H1 (cell line): ENCODE measurements at regions not wholly inside any gene's neighbourhood (a gene's known extent, or its start where the extent isn't known, plus 50 kb on each side); places are given as distances from the start of the nearest gene placed in this dataset.

Experiments
- CTCF ChIA-PET: fragments of 300-600 bp; sonication (Branson Sonifier 250); formaldehyde crosslinking; loops from one replicate; lab custom pipeline; 2021; ENCODE audit not compliant: partially characterized antibody; lab: Charles Lee
- POLR2A ChIA-PET: fragments of 300-600 bp; sonication (Branson Sonifier 250); formaldehyde crosslinking; loops from one replicate; lab custom pipeline; 2021; ENCODE audit warnings: inconsistent platforms; ENCODE audit not compliant: partially characterized antibody; lab: Charles Lee
- DNase-seq, 2 experiments: peaks; one replicate each; pipeline versions ENCODE4 v3.0.0 to v3.0.0-alpha.2; 2010 to 2022; ENCODE audit warnings: low spot score in 2 of 2, low read depth in 1 of 2, mixed read lengths in 1 of 2
- FAIRE-seq: peaks from 2 replicates; lab custom pipeline; 2011; peaks lifted over from hg19 to GRCh38; lab: Jason Lieb, UNC
- H2AFZ ChIP-seq: 2 replicates; pipeline ENCODE4 v1.8.1; 2012; ENCODE audit warnings: low read length, inconsistent platforms
- H2AK5ac ChIP-seq: 2 replicates; pipeline ENCODE4 v1.6.1; 2013; ENCODE audit warnings: low read depth, low read length
- H2BK120ac ChIP-seq: replicated peaks from 2 replicates; pipeline ENCODE3; 2013; ENCODE audit warnings: low read depth, low read length, inconsistent platforms
- H2BK12ac ChIP-seq: 2 replicates; pipeline ENCODE4 v1.6.1; 2013; ENCODE audit warnings: low read depth, low read length
- H2BK15ac ChIP-seq: 2 replicates; pipeline ENCODE4 v1.6.1; 2013; ENCODE audit warnings: low read length
- H2BK20ac ChIP-seq: 2 replicates; pipeline ENCODE4 v1.6.1; 2013; ENCODE audit warnings: low read length
- H2BK5ac ChIP-seq: 2 replicates; pipeline ENCODE4 v1.6.1; 2013; ENCODE audit warnings: low read depth, low read length
- H3K14ac ChIP-seq: 2 replicates; pipeline ENCODE4 v1.6.1; 2013; ENCODE audit warnings: inconsistent platforms; ENCODE audit not compliant: insufficient read length
- H3K18ac ChIP-seq: 2 replicates; pipeline ENCODE4 v1.6.1; 2013; ENCODE audit warnings: low read length; ENCODE audit errors: extremely low read depth
- H3K23ac ChIP-seq: 2 replicates; pipeline ENCODE4 v1.6.1; 2013; ENCODE audit warnings: inconsistent platforms; ENCODE audit not compliant: insufficient read length
- H3K23me2 ChIP-seq: 2 replicates; pipeline ENCODE4 v1.6.1; 2013; ENCODE audit warnings: low read depth, low read length
- H3K27ac ChIP-seq: 2 replicates; pipeline ENCODE4 v1.6.1; 2011; ENCODE audit warnings: low read depth, low read length, inconsistent platforms
- H3K27me3 ChIP-seq, 4 experiments: replicated peaks in 1 of 4; 1 replicate in 1 of 4; 2 replicates in 3 of 4; pipeline versions ENCODE4 v1.6.1 to v1.8.1; 2011 to 2013; ENCODE audit warnings: low read length in 3 of 4, mild to moderate bottlenecking in 3 of 4, inconsistent platforms in 2 of 4, mixed read lengths in 2 of 4, moderate library complexity in 1 of 4; ENCODE audit not compliant: control insufficient read depth in 3 of 4, insufficient read depth in 3 of 4; ENCODE audit errors: extremely low read depth in 1 of 4
- H3K36me3 ChIP-seq, 4 experiments: 2 replicates each; pipeline versions ENCODE4 v1.6.1 to v1.8.1; 2011 to 2013; ENCODE audit warnings: mild to moderate bottlenecking in 4 of 4, low read length in 3 of 4, moderate library complexity in 2 of 4, control low read depth in 1 of 4, inconsistent platforms in 1 of 4; ENCODE audit not compliant: insufficient read depth in 4 of 4, control insufficient read depth in 2 of 4
- H3K4ac ChIP-seq: replicated peaks from 2 replicates; pipeline ENCODE3; 2013; ENCODE audit warnings: low read length, low read depth, mixed read lengths, inconsistent platforms; ENCODE audit not compliant: insufficient read length
- H3K4me1 ChIP-seq, 4 experiments: replicated peaks in 1 of 4; 1 replicate in 1 of 4; 2 replicates in 3 of 4; pipeline versions ENCODE4 v1.6.1 to v1.8.1; 2011 to 2013; ENCODE audit warnings: low read length in 3 of 4, inconsistent platforms in 2 of 4, mixed read lengths in 1 of 4; ENCODE audit not compliant: insufficient read depth in 4 of 4, control insufficient read depth in 3 of 4
- H3K4me2 ChIP-seq, 2 experiments: 2 replicates each; pipeline versions ENCODE4 v1.6.1 to v1.8.1; 2011 to 2013; ENCODE audit warnings: low read depth in 2 of 2, low read length in 2 of 2, control low read depth in 1 of 2, inconsistent platforms in 1 of 2, mild to moderate bottlenecking in 1 of 2; ENCODE audit not compliant: insufficient read depth in 1 of 2
- H3K4me3 ChIP-seq, 4 experiments: fragments of 200-600, 300-600 bp in 1 of 4; sonication (generic), shearing (Covaris generic), sonication (Bioruptor Twin) in 1 of 4; 2 replicates each; pipeline versions ENCODE4 v1.5.1 to v1.8.1; 2011 to 2016; ENCODE audit warnings: low read length in 4 of 4, low read depth in 3 of 4, control low read depth in 2 of 4, inconsistent platforms in 2 of 4, mild to moderate bottlenecking in 2 of 4, mixed read lengths in 1 of 4, moderate library complexity in 1 of 4; ENCODE audit not compliant: insufficient read depth in 2 of 4; ENCODE audit errors: extremely low read depth in 1 of 4
- H3K56ac ChIP-seq: replicated peaks from 2 replicates; pipeline ENCODE3; 2013; ENCODE audit warnings: low read depth, mild to moderate bottlenecking, mixed read lengths, low read length, inconsistent platforms; ENCODE audit not compliant: insufficient read length
- H3K79me1 ChIP-seq: 2 replicates; pipeline ENCODE4 v1.6.1; 2013; ENCODE audit warnings: low read depth, low read length, control low read depth
- H3K79me2 ChIP-seq, 2 experiments: 2 replicates each; pipeline versions ENCODE4 v1.6.1 to v1.8.1; 2012 to 2013; ENCODE audit warnings: low read length in 2 of 2, mild to moderate bottlenecking in 2 of 2, inconsistent platforms in 1 of 2; ENCODE audit not compliant: insufficient read depth in 2 of 2, control insufficient read depth in 1 of 2
- H3K9ac ChIP-seq, 4 experiments: replicated peaks in 1 of 4; 1 replicate in 1 of 4; 2 replicates in 3 of 4; pipeline versions ENCODE4 v1.6.1 to v1.8.1; 2011 to 2013; ENCODE audit warnings: low read depth in 3 of 4, low read length in 3 of 4, control low read depth in 2 of 4, mild to moderate bottlenecking in 2 of 4, moderate library complexity in 2 of 4, inconsistent platforms in 1 of 4; ENCODE audit errors: extremely low read depth in 1 of 4
- H3K9me3 ChIP-seq, 2 experiments: 2 replicates each; pipeline versions ENCODE4 v1.6.1 to v1.8.1; 2012 to 2013; ENCODE audit warnings: mild to moderate bottlenecking in 2 of 2, moderate library complexity in 2 of 2, control low read depth in 1 of 2, inconsistent platforms in 1 of 2, low read depth in 1 of 2, low read length in 1 of 2, mixed read lengths in 1 of 2; ENCODE audit not compliant: insufficient read depth in 2 of 2
- H4K20me1 ChIP-seq, 2 experiments: replicated peaks in 1 of 2; 2 replicates each; pipeline versions ENCODE3 to v1.8.1; 2011 to 2013; ENCODE audit warnings: inconsistent platforms in 2 of 2, low read length in 2 of 2, mild to moderate bottlenecking in 1 of 2; ENCODE audit not compliant: insufficient read depth in 2 of 2, control insufficient read depth in 1 of 2
- H4K5ac ChIP-seq: 2 replicates; pipeline ENCODE4 v1.6.1; 2013; ENCODE audit warnings: low read length, low read depth, mixed read lengths, inconsistent platforms; ENCODE audit not compliant: insufficient read length
- H4K8ac ChIP-seq: 2 replicates; pipeline ENCODE4 v1.8.0; 2013; ENCODE audit warnings: mild to moderate bottlenecking, moderate library complexity, low read length, inconsistent platforms; ENCODE audit not compliant: insufficient read depth; ENCODE audit errors: extremely low read depth
- H4K91ac ChIP-seq: replicated peaks from 2 replicates; pipeline ENCODE3; 2013; ENCODE audit warnings: low read length, mixed read lengths, inconsistent platforms; ENCODE audit not compliant: insufficient read length
- BRCA1 ChIP-seq: IDR thresholded peaks from 2 replicates; pipeline ENCODE4 v1.6.1; 2012; ENCODE audit warnings: low read depth, low read length, improper control_type of control experiment
- CBX8 ChIP-seq: fragments of 300-800, 300-1000 bp; sonication (generic); IDR thresholded peaks from 2 replicates; pipeline ENCODE4 v1.7.1; 2016; ENCODE audit warnings: low read depth, low read length, borderline replicate concordance
- CTBP2 ChIP-seq: IDR thresholded peaks from 2 replicates; pipeline ENCODE4 v1.7.0; 2011; ENCODE audit warnings: borderline replicate concordance, mild to moderate bottlenecking, moderate library complexity, mixed read lengths, low read length; ENCODE audit not compliant: insufficient read depth, insufficient read length
- EP300 ChIP-seq, 2 experiments: IDR thresholded peaks; 1 replicate in 1 of 2; 2 replicates in 1 of 2; pipeline ENCODE4 v1.6.1; 2011 to 2012; ENCODE audit warnings: low read depth in 2 of 2, low read length in 2 of 2, mild to moderate bottlenecking in 2 of 2, borderline replicate concordance in 1 of 2, inconsistent platforms in 1 of 2, moderate library complexity in 1 of 2
- HDAC2 ChIP-seq, 2 experiments: fragments of 300-600 bp in 1 of 2; sonication (generic) in 1 of 2; IDR thresholded peaks; 2 replicates each; pipeline ENCODE4 v1.6.1; 2011 to 2012; ENCODE audit warnings: low read depth in 2 of 2, low read length in 2 of 2, mild to moderate bottlenecking in 2 of 2, moderate library complexity in 2 of 2, borderline replicate concordance in 1 of 2, inconsistent platforms in 1 of 2
- HDAC6 ChIP-seq: IDR thresholded peaks from one replicate; pipeline ENCODE4 v1.7.1; 2012; ENCODE audit warnings: low read depth, mild to moderate bottlenecking, inconsistent platforms, low read length, moderate library complexity
- KDM5A ChIP-seq: fragments of 200-600 bp; IDR thresholded peaks from 2 replicates; pipeline ENCODE4 v1.7.1; 2012; ENCODE audit warnings: mild to moderate bottlenecking, low read length, inconsistent platforms, mixed read lengths
- NANOG ChIP-seq: IDR thresholded peaks from 2 replicates; pipeline ENCODE4 v1.6.1; 2011; ENCODE audit warnings: low read length, low read depth, mild to moderate bottlenecking, inconsistent platforms; ENCODE audit not compliant: insufficient read depth, poor library complexity, severe bottlenecking
- NRF1 ChIP-seq: IDR thresholded peaks from 2 replicates; pipeline ENCODE4 v1.6.1; 2011; ENCODE audit warnings: mild to moderate bottlenecking, low read depth, low read length, improper control_type of control experiment
- POU5F1 ChIP-seq: IDR thresholded peaks from 2 replicates; pipeline ENCODE4 v1.6.1; 2011; ENCODE audit warnings: low read depth, mild to moderate bottlenecking, low read length, moderate library complexity
- RAD21 ChIP-seq, 2 experiments: IDR thresholded peaks in 1 of 2; conservative IDR thresholded peaks in 1 of 2; 2 replicates each; pipeline ENCODE4 v1.6.1; 2011; ENCODE audit warnings: low read depth in 2 of 2, low read length in 2 of 2, improper control_type of control experiment in 1 of 2, inconsistent platforms in 1 of 2, mild to moderate bottlenecking in 1 of 2, moderate library complexity in 1 of 2
- WGBS, 2 experiments: shearing (Covaris generic) in 1 of 2; methylation state at CpG; one replicate each; pipeline versions ENCODE4 v1.1.6 to v1.1.7; 2013 to 2015; ENCODE audit warnings: low lambda C conversion rate in 2 of 2, mixed read lengths in 2 of 2, inconsistent platforms in 1 of 2, low coverage in 1 of 2, missing lambda C conversion rate in 1 of 2; ENCODE audit not compliant: insufficient replicate concordance in 2 of 2, insufficient coverage in 1 of 2, insufficient read length in 1 of 2; ENCODE audit errors: extremely low coverage in 1 of 2, missing lambda C conversion rate in 1 of 2; 5-methylcytosine and 5-hydroxymethylcytosine counted together

GRCh38 chr3:139235192-139235591 lies 108.6 kb upstream of the MRPS22 start:
- no peaks in the 10 kb centered on the region for H3K79me2 ChIP-seq
- H4K20me1 ChIP-seq, result no peaks in the 10 kb centered on the region
- H3K79me1 ChIP-seq, result no peaks in the 10 kb centered on the region
- H3K27me3 ChIP-seq, result no peaks in the 10 kb centered on the region
- no peak for FAIRE-seq
- no peak overlapping the region for H2BK20ac ChIP-seq
- ChIA-PET CTCF (interaction anchor here (1.3 to 1.4 kb wide), 2 partner anchors 10 to 125 kb away, joined by 3 read pairs; no protein-coding TSS in a partner anchor), POLR2A (no interaction called here)
- H3K27ac ChIP-seq, result no peak overlapping the region
- no peak overlapping the region for H3K18ac ChIP-seq
- no peak overlapping the region for H3K9ac ChIP-seq
- H4K5ac ChIP-seq, result no peak overlapping the region
- no peak overlapping the region for H3K14ac ChIP-seq
- 46% methylated on average over 1 of the region's 1 CpG; no CpG with 5 or more reads in 1 of the 2 experiments for WGBS, 2 experiments
- no peak overlapping the region for H3K23ac ChIP-seq
- no peak for DNase-seq
- H4K91ac ChIP-seq, result no peak overlapping the region
- H3K4me3 ChIP-seq, result no peak overlapping the region
- no peak overlapping the region for H2AK5ac ChIP-seq
- H3K4me2 ChIP-seq, result no peak overlapping the region
- H3K4ac ChIP-seq, result no peak overlapping the region
- H3K36me3 ChIP-seq, result no peaks in the 10 kb centered on the region
- no peak overlapping the region for H4K8ac ChIP-seq
- no peak overlapping the region for H3K56ac ChIP-seq
- H2BK12ac ChIP-seq, result no peak overlapping the region
- no peak overlapping the region for H2BK5ac ChIP-seq
- H3K23me2 ChIP-seq, result no peaks in the 10 kb centered on the region
- H2AFZ ChIP-seq, result no peak overlapping the region
- no peak overlapping the region for H2BK120ac ChIP-seq
- no peaks in the 10 kb centered on the region for H3K4me1 ChIP-seq
- peaks cover 0 to 3% of the 10 kb centered on the region in 2 experiments; a peak in 1 of 4 replicates for H3K9me3 ChIP-seq
- H2BK15ac ChIP-seq, result no peak overlapping the region
- TF ChIP-seq NRF1 (no peak), HDAC6 (no peak), POU5F1 (no peak), CBX8 (no peak), HDAC2 (IDR thresholded peaks at IDR 0.05; ENCODE audit: borderline replicate concordance in 1 of 2, low read depth in 2 of 2, low read length in 2 of 2) (no peak), NANOG (no peak), EP300 (IDR thresholded peaks at IDR 0.05; ENCODE audit: borderline replicate concordance in 1 of 2, low read depth in 2 of 2, low read length in 2 of 2) (no peak), BRCA1 (no peak), KDM5A (no peak), RAD21 (IDR thresholded peaks at IDR 0.05 in 1 of 2, conservative IDR thresholded peaks at IDR 0.05 in 1 of 2; ENCODE audit: low read depth in 2 of 2, low read length in 2 of 2) (no peak), CTBP2 (no peak)
